Endothelial cell of umbilical vein (primary cell): ENCODE measurements at regions not wholly inside any gene's neighbourhood (a gene's known extent, or its start where the extent isn't known, plus 50 kb on each side); places are given as distances from the start of the nearest gene placed in this dataset.
A peak's percentile ranks its signal among the peaks of the same experiment; 100 is the strongest.

Experiments
- BruUV-seq: library from RNA; stranded (reverse); fragments of 400-500 nt; replicated peaks from 2 replicates; lab custom pipeline; 2021; lab: Mats Ljungman, UMichigan
- CTCF ChIA-PET: fragments of 300-600, 350-600 bp; sonication (Branson Sonifier 250); formaldehyde crosslinking; loops from one replicate; lab custom pipeline; 2021; ENCODE audit warnings: antibody characterized with exemption, inconsistent platforms; lab: Charles Lee
- POLR2A ChIA-PET: fragments of 300-600, 350-600 bp; sonication (Branson Sonifier 250); formaldehyde crosslinking; loops from one replicate; lab custom pipeline; 2021; ENCODE audit warnings: antibody characterized with exemption, inconsistent platforms; lab: Charles Lee
- DNase-seq: peaks from one replicate; pipeline ENCODE4 v3.0.0-alpha.2; 2011; ENCODE audit warnings: low read depth, low spot score
- FAIRE-seq: peaks from 2 replicates; lab custom pipeline; 2011; peaks lifted over from hg19 to GRCh38; lab: Jason Lieb, UNC
- H2AFZ ChIP-seq: 2 replicates; pipeline ENCODE4 v1.6.0; 2012; ENCODE audit warnings: low read depth, low read length, control low read depth, inconsistent platforms
- H3K27ac ChIP-seq: 2 replicates; pipeline ENCODE4 v1.5.1; 2011; ENCODE audit warnings: low read depth, mild to moderate bottlenecking, control low read depth, low read length, moderate library complexity; ENCODE audit not compliant: insufficient read depth
- H3K27me3 ChIP-seq, 2 experiments: 2 replicates each; pipeline versions ENCODE4 v1.6.0 to v1.6.1; 2011; ENCODE audit warnings: low read length in 2 of 2, mixed read lengths in 1 of 2; ENCODE audit not compliant: control insufficient read depth in 2 of 2, insufficient read depth in 2 of 2
- H3K36me3 ChIP-seq, 2 experiments: 2 replicates in 1 of 2; 3 replicates in 1 of 2; pipeline ENCODE4 v1.5.1; 2011; ENCODE audit warnings: low read length in 2 of 2, mild to moderate bottlenecking in 1 of 2, moderate library complexity in 1 of 2; ENCODE audit not compliant: control insufficient read depth in 2 of 2, insufficient read depth in 2 of 2; ENCODE audit errors: extremely low read depth in 1 of 2
- H3K4me1 ChIP-seq: 3 replicates; pipeline ENCODE4 v1.5.1; 2011; ENCODE audit warnings: mild to moderate bottlenecking, low read length; ENCODE audit not compliant: control insufficient read depth, insufficient read depth; ENCODE audit errors: extremely low read depth
- H3K4me2 ChIP-seq: 2 replicates; pipeline ENCODE4 v1.6.1; 2011; ENCODE audit warnings: low read length, control low read depth, mixed read lengths; ENCODE audit not compliant: insufficient read depth
- H3K4me3 ChIP-seq, 3 experiments: fragments of 200-600 bp in 1 of 3; sonication (generic), shearing (Covaris generic) in 1 of 3; replicated peaks in 1 of 3; 2 replicates each; pipeline ENCODE4 v1.5.1; 2011 to 2016; ENCODE audit warnings: control low read depth in 3 of 3, low read length in 3 of 3, mild to moderate bottlenecking in 2 of 3, inconsistent platforms in 1 of 3, low read depth in 1 of 3, moderate library complexity in 1 of 3; ENCODE audit not compliant: insufficient read depth in 1 of 3
- H3K79me2 ChIP-seq: 2 replicates; pipeline ENCODE4 v1.6.0; 2012; ENCODE audit warnings: low read length, inconsistent platforms; ENCODE audit not compliant: control insufficient read depth, insufficient read depth
- H3K9ac ChIP-seq: replicated peaks from 2 replicates; pipeline ENCODE3; 2011; ENCODE audit warnings: low read length, control low read depth; ENCODE audit not compliant: insufficient read depth; ENCODE audit errors: extremely low read depth
- H3K9me1 ChIP-seq: replicated peaks from 3 replicates; pipeline ENCODE4 v1.6.0; 2011; ENCODE audit warnings: mild to moderate bottlenecking, low read length; ENCODE audit not compliant: control insufficient read depth, insufficient read depth; ENCODE audit errors: extremely low read depth
- H3K9me3 ChIP-seq: replicated peaks from 2 replicates; pipeline ENCODE4 v1.5.1; 2012; ENCODE audit warnings: low read length, inconsistent platforms; ENCODE audit not compliant: control insufficient read depth, insufficient read depth
- H4K20me1 ChIP-seq: replicated peaks from 2 replicates; pipeline ENCODE3; 2011; ENCODE audit warnings: mild to moderate bottlenecking, low read length; ENCODE audit not compliant: control insufficient read depth, insufficient read depth; ENCODE audit errors: extremely low read depth
- CTCF ChIP-seq, 2 donors: IDR thresholded peaks; 1 replicate in 1 of 2; 2 replicates in 1 of 2; pipeline ENCODE4 v1.5.1; 2011; ENCODE audit warnings: low read length in 2 of 2, mild to moderate bottlenecking in 2 of 2, moderate library complexity in 2 of 2, control low read depth in 1 of 2, inconsistent platforms in 1 of 2, low read depth in 1 of 2; ENCODE audit not compliant: insufficient read depth in 1 of 2; ENCODE audit errors: extremely low read depth in 1 of 2
- EZH2 ChIP-seq: IDR thresholded peaks from 2 replicates; pipeline ENCODE4 v1.6.1; 2012; ENCODE audit warnings: borderline replicate concordance, low read depth, mild to moderate bottlenecking, moderate library complexity, low read length, inconsistent platforms; ENCODE audit not compliant: severe bottlenecking
- FOS ChIP-seq: IDR thresholded peaks from 2 replicates; pipeline ENCODE4 v1.6.1; 2011; ENCODE audit warnings: mild to moderate bottlenecking, low read length, moderate library complexity, borderline replicate concordance; ENCODE audit not compliant: insufficient read depth
- GATA2 ChIP-seq: IDR thresholded peaks from 2 replicates; pipeline ENCODE4 v1.7.0; 2011; ENCODE audit warnings: low read depth, mild to moderate bottlenecking, moderate library complexity, mixed read lengths, low read length; ENCODE audit not compliant: insufficient read length, insufficient read depth
- JUN ChIP-seq: IDR thresholded peaks from 2 replicates; pipeline ENCODE4 v1.6.1; 2011; ENCODE audit warnings: borderline replicate concordance, low read depth; ENCODE audit not compliant: insufficient read length, insufficient read depth
- MYC ChIP-seq: IDR thresholded peaks from one replicate; pipeline ENCODE4 v1.6.1; 2011; ENCODE audit warnings: mild to moderate bottlenecking, low read depth, low read length
- POLR2A ChIP-seq: IDR thresholded peaks from 2 replicates; pipeline ENCODE4 v1.6.1; 2012; ENCODE audit warnings: low read depth, mild to moderate bottlenecking, control low read depth, low read length
- POLR2AphosphoS5 ChIP-seq: IDR thresholded peaks from 2 replicates; pipeline ENCODE4 v1.6.1; 2012; ENCODE audit warnings: low read depth, mild to moderate bottlenecking, control low read depth, low read length, moderate library complexity; ENCODE audit not compliant: insufficient read depth
- dilution Hi-C: fragments of 300-500 bp; cut with MboI; formaldehyde crosslinking; loops from one replicate; pipeline ENCODE4 v1.15.0; 2019; ENCODE audit warnings: low sequenced_read_pairs; ENCODE audit not compliant: extremely low pct_ligation_motif_present
- intact Hi-C: fragments of 100-400 bp; cut with micrococcal nuclease; formaldehyde crosslinking; loops from one replicate; pipeline ENCODE4 v1.10.0; 2022
- TF ChIP-seq, protein P1 (sequence below): IDR thresholded peaks from 2 replicates; pipeline ENCODE4 v1.6.1; 2011; ENCODE audit not compliant: insufficient read depth, insufficient read length

DNA sequence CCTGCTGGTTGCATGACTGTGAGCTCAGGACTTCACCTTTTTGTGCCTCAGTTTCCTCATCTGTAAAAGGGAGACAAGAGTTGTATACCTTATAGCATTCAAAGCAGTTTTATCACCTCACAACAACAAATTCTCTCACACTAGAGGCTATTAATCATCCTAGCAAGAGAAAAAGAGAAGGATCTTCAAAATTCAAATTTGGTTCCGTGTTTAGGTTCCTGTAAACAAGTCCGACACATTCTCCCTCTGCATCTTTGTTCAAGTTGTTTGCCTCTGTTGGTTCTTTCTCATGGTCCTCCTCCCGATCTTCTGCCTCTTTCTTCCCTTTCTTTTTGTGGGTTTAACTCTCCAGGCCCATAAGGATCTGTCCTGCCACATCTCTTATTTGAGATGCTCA lies 218.0 kb downstream of the PIK3R1 start:
- DNase-seq (no peak), FAIRE-seq (no peak)
- H3K4me3 ChIP-seq: no peak overlapping the region
- CTCF ChIA-PET: no interaction called here
- H3K9ac ChIP-seq: no peak overlapping the region
- no peaks in the 10 kb centered on the region for H3K9me3 ChIP-seq
- H3K27me3 ChIP-seq: no peaks in the 10 kb centered on the region
- dilution Hi-C loops: no loop called here
- H3K4me1 ChIP-seq: peaks cover 15% of the 10 kb centered on the region
- H3K79me2 ChIP-seq: no peaks in the 10 kb centered on the region
- intact Hi-C loops: no loop called here
- no peaks in the 10 kb centered on the region for H4K20me1 ChIP-seq
- H3K27ac ChIP-seq: peak overlapping the region; percentile 22
- H3K4me2 ChIP-seq: no peak overlapping the region
- peak overlapping the region; percentile 80 for H2AFZ ChIP-seq
- no peaks in the 10 kb centered on the region for H3K36me3 ChIP-seq
- POLR2A ChIA-PET: no interaction called here
- no TSS peak for BruUV-seq
- no peaks in the 10 kb centered on the region for H3K9me1 ChIP-seq
- TF ChIP-seq MYC (no peak), GATA2 (no peak)
- TF ChIP-seq, protein P1, sequence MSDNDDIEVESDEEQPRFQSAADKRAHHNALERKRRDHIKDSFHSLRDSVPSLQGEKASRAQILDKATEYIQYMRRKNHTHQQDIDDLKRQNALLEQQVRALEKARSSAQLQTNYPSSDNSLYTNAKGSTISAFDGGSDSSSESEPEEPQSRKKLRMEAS: no peak

DNA sequence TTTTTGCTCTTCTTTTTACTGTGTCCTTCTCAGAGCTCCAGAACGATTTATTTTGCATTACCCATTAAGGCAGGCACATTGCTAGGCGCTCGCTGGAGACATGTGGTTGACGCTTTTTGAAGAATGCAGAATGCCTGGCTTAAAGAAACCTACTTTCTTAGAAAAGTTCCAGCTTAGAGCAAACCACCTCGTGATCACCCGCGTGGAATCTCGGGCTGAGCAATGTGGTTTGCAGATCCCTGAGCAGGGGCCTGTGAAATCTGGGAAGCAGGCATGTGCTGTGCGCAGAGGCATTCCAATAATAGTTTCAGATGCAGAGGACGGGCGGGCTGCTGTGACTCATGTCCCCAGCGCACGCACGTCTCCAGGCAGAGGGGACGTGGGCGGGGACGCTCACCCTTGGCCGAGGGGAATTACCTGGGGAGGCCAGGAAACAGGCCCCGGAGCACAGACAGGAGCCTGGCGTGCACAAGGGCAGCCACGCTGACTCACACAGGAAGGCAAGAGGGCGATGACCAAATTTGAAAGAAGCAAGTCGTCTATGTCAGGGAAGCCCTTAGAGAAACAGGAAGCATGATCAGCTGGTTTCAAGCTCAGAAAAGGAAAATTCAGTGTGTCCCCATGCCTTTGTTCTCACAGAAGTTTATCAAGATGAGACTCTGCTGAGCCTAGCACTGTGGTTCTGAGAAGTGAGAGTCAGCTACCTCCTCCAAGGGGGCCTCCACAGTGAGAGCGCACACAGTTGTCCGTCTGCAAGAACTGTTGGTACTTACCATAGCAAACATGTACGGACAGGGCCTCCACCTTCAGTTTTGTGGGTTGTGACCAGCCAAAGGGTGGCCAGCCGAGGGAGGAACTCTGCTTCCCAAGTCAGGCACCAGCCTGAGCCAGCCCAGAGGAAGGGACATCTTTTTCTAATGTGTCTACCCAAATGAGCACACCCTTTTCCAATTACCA lies 218.6 kb downstream of the PIK3R1 start:
- H3K36me3 ChIP-seq: no peaks in the 10 kb centered on the region
- no peaks in the 10 kb centered on the region for H3K9me1 ChIP-seq
- no peaks in the 10 kb centered on the region for H3K9me3 ChIP-seq
- DNase-seq: peak; percentile 93
- H3K4me2 ChIP-seq: peak overlapping the region; percentile 7
- H3K79me2 ChIP-seq: no peaks in the 10 kb centered on the region
- H3K4me1 ChIP-seq: peaks cover 15% of the 10 kb centered on the region
- POLR2A ChIA-PET: no interaction called here
- no peak for TF ChIP-seq CTCF (IDR thresholded peaks at IDR 0.05; ENCODE audit: extremely low read depth in 1 of 2, insufficient read depth in 1 of 2, low read depth in 1 of 2, low read length in 2 of 2)
- TF ChIP-seq FOS: peak; percentile 96
- TF ChIP-seq POLR2AphosphoS5: peak; percentile 33
- TF ChIP-seq POLR2A: no peak
- peak; percentile 67 for TF ChIP-seq GATA2
- TF ChIP-seq MYC: no peak
- TF ChIP-seq, protein P1: peak; percentile 69
- no peak for TF ChIP-seq EZH2
- TF ChIP-seq JUN: peak; percentile 73
- peak overlapping the region; percentile 80 for H2AFZ ChIP-seq
- dilution Hi-C loops: no loop called here
- no peak overlapping the region for H3K4me3 ChIP-seq
- BruUV-seq: TSS peak; percentile 92
- CTCF ChIA-PET: interaction anchor here (1.0 to 1.8 kb wide), 3 partner anchors 26 to 148 kb away, joined by 3 to 15 read pairs (median 3); no protein-coding TSS in a partner anchor
- intact Hi-C loops: loop anchor here (1.0 kb wide), 2 partner anchors 11 to 102 kb away; no protein-coding TSS in a partner anchor
- no peaks in the 10 kb centered on the region for H4K20me1 ChIP-seq
- peak overlapping the region; percentile 75 for H3K27ac ChIP-seq
- peak overlapping the region; percentile 2 for H3K9ac ChIP-seq
- no peaks in the 10 kb centered on the region for H3K27me3 ChIP-seq
- FAIRE-seq: peak; percentile 94
